ENCODE measurements at regions not wholly inside any gene's neighbourhood (a gene's known extent, or its start where the extent isn't known, plus 50 kb on each side); places are given as distances from the start of the nearest gene placed in this dataset.

GRCh38 chr11:104524254-104524653 is 360.3 kb upstream of the PDGFD start:
- intact Hi-C loops (cut with DNase I): no loop called here
- no peak for TF ChIP-seq CTCF (IDR thresholded peaks at IDR 0.05)
- Histone ChIP-seq H3K27ac (no peak overlapping the region), H3K27me3 (ENCODE audit: insufficient read depth in 3 of 3, low read length in 2 of 3) (no peaks in the 10 kb centered on the region), H3K4me1 (no peaks in the 10 kb centered on the region), H3K4me3 (no peak overlapping the region), H3K9me3 (no peaks in the 10 kb centered on the region), H3K36me3 (ENCODE audit: insufficient read depth in 1 of 2, low read depth in 1 of 2) (no peaks in the 10 kb centered on the region)
- DNase-seq (no peak), ATAC-seq (no peak)

- ATAC-seq: no peak
- TF ChIP-seq CTCF (IDR thresholded peaks at IDR 0.05): no peak
- DNase-seq: no peak
- no peaks in the 10 kb centered on the region for H3K27me3 ChIP-seq (ENCODE audit: insufficient read depth in 3 of 3, low read length in 2 of 3)
- 72 to 97% (median 84%) methylated on average over 1 of the region's 1 CpG for WGBS, 3 donors
- no peaks in the 10 kb centered on the region for H3K4me1 ChIP-seq
- intact Hi-C loops (cut with DNase I): no loop called here
- no peaks in the 10 kb centered on the region for H3K9me3 ChIP-seq
- H3K4me3 ChIP-seq: no peak overlapping the region
- H3K36me3 ChIP-seq (ENCODE audit: insufficient read depth in 1 of 2, low read depth in 1 of 2): no peaks in the 10 kb centered on the region
- H3K27ac ChIP-seq: no peak overlapping the region
Measured at GRCh38 chr11:104523611-104524010, 359.7 kb upstream of the PDGFD start.

DNA sequence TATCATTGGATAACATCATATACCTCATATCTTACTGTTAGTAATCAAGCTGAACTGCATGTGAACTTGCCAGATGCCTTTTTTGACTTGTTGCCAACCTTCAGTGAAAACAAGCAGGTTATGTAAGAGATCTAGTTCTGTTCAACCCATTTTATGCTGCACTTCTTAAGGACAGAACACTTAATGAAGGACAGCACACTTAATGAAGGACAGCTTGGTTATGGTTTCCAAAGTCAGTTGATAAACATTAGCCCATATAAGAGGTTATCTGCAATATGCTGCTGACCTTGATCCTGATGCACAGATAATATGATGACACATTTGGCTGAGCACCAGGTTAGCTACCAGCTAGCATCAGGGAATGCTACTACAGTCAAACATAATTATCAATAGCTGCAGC is 358.7 kb upstream of the PDGFD start:
- ATAC-seq (no peak), DNase-seq (no peak)
- H3K27ac ChIP-seq: no peak overlapping the region
- H3K4me1 ChIP-seq: no peaks in the 10 kb centered on the region
- H3K9me3 ChIP-seq: no peaks in the 10 kb centered on the region
- no peaks in the 10 kb centered on the region for H3K36me3 ChIP-seq (ENCODE audit: insufficient read depth in 1 of 2, low read depth in 1 of 2)
- no peak overlapping the region for H3K4me3 ChIP-seq
- TF ChIP-seq CTCF (IDR thresholded peaks at IDR 0.05): no peak
- intact Hi-C loops (cut with DNase I): no loop called here
- no peaks in the 10 kb centered on the region for H3K27me3 ChIP-seq (ENCODE audit: insufficient read depth in 3 of 3, low read length in 2 of 3)

GRCh38 chr11:104522123-104522522 is 358.2 kb upstream of the PDGFD start:
- ATAC-seq (no peak), DNase-seq (no peak)
- intact Hi-C loops (cut with DNase I): no loop called here
- WGBS, 3 donors: 83 to 85% (median 84%) methylated on average over 2 of the region's 2 CpGs
- Histone ChIP-seq H3K27me3 (ENCODE audit: insufficient read depth in 3 of 3, low read length in 2 of 3) (no peaks in the 10 kb centered on the region), H3K27ac (no peak overlapping the region), H3K4me3 (no peak overlapping the region), H3K36me3 (ENCODE audit: insufficient read depth in 1 of 2, low read depth in 1 of 2) (no peaks in the 10 kb centered on the region), H3K9me3 (no peaks in the 10 kb centered on the region), H3K4me1 (no peaks in the 10 kb centered on the region)
- no peak for TF ChIP-seq CTCF (IDR thresholded peaks at IDR 0.05)

DNA sequence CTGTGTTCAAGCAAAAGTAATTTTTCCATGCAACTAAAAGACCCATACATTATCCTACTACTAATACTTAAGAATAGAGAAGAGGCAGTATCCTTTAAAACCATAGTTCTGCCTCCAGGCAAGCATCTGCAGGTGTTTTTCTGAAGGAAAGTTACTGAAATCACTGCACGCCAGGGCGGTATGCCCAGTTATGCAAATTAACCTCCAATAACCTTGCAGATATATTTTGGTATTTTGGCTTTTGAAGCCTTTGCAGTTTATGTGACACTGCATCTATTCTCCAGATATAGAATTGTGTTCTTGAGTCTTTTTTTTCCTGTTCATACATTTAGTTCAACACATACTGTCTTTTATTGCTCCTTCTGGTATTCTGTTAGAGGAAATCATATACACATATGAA is 346.2 kb upstream of the PDGFD start:
- Histone ChIP-seq H3K9me3 (no peaks in the 10 kb centered on the region), H3K27me3 (ENCODE audit: insufficient read depth in 3 of 3, low read length in 2 of 3) (no peaks in the 10 kb centered on the region), H3K36me3 (ENCODE audit: insufficient read depth in 1 of 2, low read depth in 1 of 2) (no peaks in the 10 kb centered on the region), H3K4me3 (no peak overlapping the region), H3K4me1 (no peaks in the 10 kb centered on the region), H3K27ac (no peak overlapping the region)
- no peak for TF ChIP-seq CTCF (IDR thresholded peaks at IDR 0.05)
- intact Hi-C loops (cut with DNase I): no loop called here
- 67 to 79% (median 74%) methylated on average over 2 of the region's 2 CpGs for WGBS, 3 donors
- no peak for ATAC-seq
- no peak for DNase-seq
